Hepatocyte (in vitro differentiated cells): ENCODE measurements at regions not wholly inside any gene's neighbourhood (a gene's known extent, or its start where the extent isn't known, plus 50 kb on each side); places are given as distances from the start of the nearest gene placed in this dataset.

Experiments used
- DNase-seq: peaks from one replicate; pipeline ENCODE4 v3.0.0-alpha.2; 2016; ENCODE audit warnings: low spot score
- H2AFZ ChIP-seq: fragments of 200-600 bp; sonication (generic); 2 replicates; pipeline ENCODE4 v1.6.0; 2016; ENCODE audit warnings: antibody characterized with exemption, mild to moderate bottlenecking
- H3K27ac ChIP-seq: fragments of 200-600 bp; sonication (generic); 2 replicates; pipeline ENCODE4 v1.5.1; 2016; ENCODE audit warnings: mild to moderate bottlenecking
- H3K27me3 ChIP-seq: fragments of 200-600 bp; sonication (generic); 2 replicates; pipeline ENCODE4 v1.6.1; 2016
- H3K36me3 ChIP-seq: fragments of 200-600 bp; sonication (generic); replicated peaks from 2 replicates; pipeline ENCODE4 v1.5.1; 2016; ENCODE audit warnings: low read depth; ENCODE audit not compliant: insufficient read depth
- H3K4me1 ChIP-seq: fragments of 200-600 bp; sonication (generic); 2 replicates; pipeline ENCODE4 v1.5.1; 2016; ENCODE audit warnings: mild to moderate bottlenecking, moderate library complexity; ENCODE audit not compliant: insufficient read depth
- H3K4me2 ChIP-seq: fragments of 200-600 bp; sonication (generic); 2 replicates; pipeline ENCODE4 v1.6.0; 2016
- H3K4me3 ChIP-seq: fragments of 200-600 bp; sonication (generic); 2 replicates; pipeline ENCODE4 v1.5.1; 2016; ENCODE audit warnings: mild to moderate bottlenecking
- H3K79me2 ChIP-seq: fragments of 200-600 bp; sonication (generic); 2 replicates; pipeline ENCODE4 v1.6.0; 2017; ENCODE audit warnings: mild to moderate bottlenecking
- H3K9me2 ChIP-seq: fragments of 200-600 bp; sonication (generic); replicated peaks from 2 replicates; pipeline ENCODE4 v1.6.0; 2017; ENCODE audit warnings: mild to moderate bottlenecking; ENCODE audit not compliant: insufficient read depth
- H3K9me3 ChIP-seq: fragments of 200-600 bp; sonication (generic); 2 replicates; pipeline ENCODE4 v1.5.1; 2016; ENCODE audit warnings: low read depth, mild to moderate bottlenecking
- H4K20me1 ChIP-seq: fragments of 200-600 bp; sonication (generic); 2 replicates; pipeline ENCODE4 v1.6.0; 2016; ENCODE audit warnings: mild to moderate bottlenecking; ENCODE audit not compliant: insufficient read depth, poor library complexity, severe bottlenecking
- CTCF ChIP-seq: fragments of 200-600 bp; sonication (generic); IDR thresholded peaks from 2 replicates; pipeline ENCODE4 v1.5.1; 2016; ENCODE audit warnings: antibody characterized with exemption, mild to moderate bottlenecking; ENCODE audit not compliant: poor library complexity
- EZH2 ChIP-seq: fragments of 200-600 bp; sonication (generic); IDR thresholded peaks from 2 replicates; pipeline ENCODE4 v1.6.1; 2016; ENCODE audit warnings: antibody characterized with exemption, mild to moderate bottlenecking, borderline replicate concordance
- EZH2phosphoT487 ChIP-seq: fragments of 200-600 bp; sonication (generic); IDR thresholded peaks from one replicate; pipeline ENCODE4 v1.6.1; 2018; ENCODE audit warnings: antibody characterized with exemption, mild to moderate bottlenecking, low read depth, moderate library complexity; ENCODE audit not compliant: unreplicated experiment, severe bottlenecking
- WGBS: methylation state at CpG from one replicate; pipeline ENCODE4 v1.1.6; 2016; ENCODE audit warnings: low lambda C conversion rate; ENCODE audit errors: missing lambda C conversion rate; 5-methylcytosine and 5-hydroxymethylcytosine counted together

GRCh38 chr4:65193985-65194384, 476.3 kb downstream of the EPHA5 start:
- Histone ChIP-seq H3K36me3 (no peaks in the 10 kb centered on the region), H3K79me2 (no peaks in the 10 kb centered on the region), H3K9me2 (no peaks in the 10 kb centered on the region), H3K27ac (no peak overlapping the region), H3K4me3 (no peak overlapping the region), H3K9me3 (no peaks in the 10 kb centered on the region), H2AFZ (no peak overlapping the region), H4K20me1 (no peaks in the 10 kb centered on the region), H3K4me1 (no peaks in the 10 kb centered on the region), H3K27me3 (no peaks in the 10 kb centered on the region), H3K4me2 (no peak overlapping the region)
- TF ChIP-seq CTCF (no peak), EZH2phosphoT487 (no peak), EZH2 (no peak)
- WGBS: 93% methylated on average over 7 of the region's 7 CpGs
- DNase-seq: no peak

GRCh38 chr4:65190780-65191179, 479.5 kb downstream of the EPHA5 start:
- Histone ChIP-seq H4K20me1 (no peaks in the 10 kb centered on the region), H3K27ac (no peak overlapping the region), H3K36me3 (no peaks in the 10 kb centered on the region), H3K27me3 (no peaks in the 10 kb centered on the region), H3K4me3 (no peak overlapping the region), H3K79me2 (no peaks in the 10 kb centered on the region), H3K4me2 (no peak overlapping the region), H2AFZ (no peak overlapping the region), H3K9me3 (no peaks in the 10 kb centered on the region), H3K9me2 (no peaks in the 10 kb centered on the region), H3K4me1 (no peaks in the 10 kb centered on the region)
- 97% methylated on average over 2 of the region's 2 CpGs for WGBS
- no peak for DNase-seq
- no peak for TF ChIP-seq EZH2

- no peaks in the 10 kb centered on the region for H3K79me2 ChIP-seq
- H3K4me1 ChIP-seq: no peaks in the 10 kb centered on the region
- H3K36me3 ChIP-seq: no peaks in the 10 kb centered on the region
- H3K9me2 ChIP-seq: no peaks in the 10 kb centered on the region
- H3K9me3 ChIP-seq: no peaks in the 10 kb centered on the region
- H4K20me1 ChIP-seq: no peaks in the 10 kb centered on the region
- no peak overlapping the region for H3K4me2 ChIP-seq
- TF ChIP-seq EZH2: no peak
- no peak for TF ChIP-seq CTCF
- no peak for TF ChIP-seq EZH2phosphoT487
- H3K4me3 ChIP-seq: no peak overlapping the region
- H2AFZ ChIP-seq: no peak overlapping the region
- WGBS: 79% methylated on average over 5 of the region's 5 CpGs
- no peaks in the 10 kb centered on the region for H3K27me3 ChIP-seq
- H3K27ac ChIP-seq: no peak overlapping the region
- no peak for DNase-seq
Measured at GRCh38 chr4:65175585-65175984, 494.7 kb downstream of the EPHA5 start.

GRCh38 chr4:65170768-65171514, 499.3 kb downstream of the EPHA5 start:
- TF ChIP-seq EZH2phosphoT487: no peak
- no peak for TF ChIP-seq CTCF
- TF ChIP-seq EZH2: no peak
- H2AFZ ChIP-seq: no peak overlapping the region
- 90% methylated on average over 6 of the region's 6 CpGs for WGBS

More at GRCh38 chr4:65170768-65171514, 499.3 kb downstream of the EPHA5 start:
- no peak overlapping the region for H3K4me2 ChIP-seq
- H3K27ac ChIP-seq: no peak overlapping the region
- H3K9me3 ChIP-seq: no peaks in the 10 kb centered on the region
- no peak overlapping the region for H3K4me3 ChIP-seq
- H3K27me3 ChIP-seq: no peaks in the 10 kb centered on the region
- H4K20me1 ChIP-seq: no peaks in the 10 kb centered on the region
- no peaks in the 10 kb centered on the region for H3K36me3 ChIP-seq
- H3K9me2 ChIP-seq: no peaks in the 10 kb centered on the region
- H3K4me1 ChIP-seq: no peaks in the 10 kb centered on the region
- no peaks in the 10 kb centered on the region for H3K79me2 ChIP-seq
- no peak for DNase-seq
